G401 (cell line): ENCODE measurements at regions not wholly inside any gene's neighbourhood (a gene's known extent, or its start where the extent isn't known, plus 50 kb on each side); places are given as distances from the start of the nearest gene placed in this dataset.

Source experiments
- DNase-seq: peaks from one replicate; pipeline ENCODE4 v3.0.0-alpha.2; 2015; ENCODE audit warnings: low spot score
- in situ Hi-C: cut with HindIII; loops from 2 replicates; pipeline ENCODE4 v1.10.0; 2016; ENCODE audit warnings: low sequenced_read_pairs, mixed read lengths

GRCh38 chr1:114342376-114342775 is 168.6 kb downstream of the TRIM33 start:
- in situ Hi-C loops = no loop called here
- DNase-seq = no peak

- in situ Hi-C loops = no loop called here
- DNase-seq = no peak
Measured at GRCh38 chr1:114341856-114342255, 169.1 kb downstream of the TRIM33 start.

- in situ Hi-C loops = no loop called here
- DNase-seq = no peak
Measured at GRCh38 chr1:114341299-114341698, 169.7 kb downstream of the TRIM33 start.

- in situ Hi-C loops = no loop called here
- no peak for DNase-seq
Measured at GRCh38 chr1:114340892-114341291, 170.1 kb downstream of the TRIM33 start.

- no peak for DNase-seq
- in situ Hi-C loops = no loop called here
Measured at GRCh38 chr1:114339379-114339778, 171.6 kb downstream of the TRIM33 start.

- in situ Hi-C loops = no loop called here
- DNase-seq = no peak
Measured at GRCh38 chr1:114338191-114338890, 172.7 kb downstream of the TRIM33 start.

GRCh38 chr1:114337417-114337816 is 173.6 kb downstream of the TRIM33 start:
- in situ Hi-C loops = no loop called here
- no peak for DNase-seq

GRCh38 chr1:114336360-114336759 is 174.6 kb downstream of the TRIM33 start:
- in situ Hi-C loops = no loop called here
- no peak for DNase-seq

GRCh38 chr1:114335273-114335672 is 175.7 kb downstream of the TRIM33 start:
- in situ Hi-C loops = no loop called here
- DNase-seq = no peak

- in situ Hi-C loops = no loop called here
- DNase-seq = no peak
Measured at GRCh38 chr1:114334297-114334696, 176.7 kb downstream of the TRIM33 start.

- in situ Hi-C loops = no loop called here
- DNase-seq = no peak
Measured at GRCh38 chr1:114333690-114334089, 177.3 kb downstream of the TRIM33 start.

GRCh38 chr1:114331936-114332335 is 178.3 kb upstream of the SYT6 start:
- no peak for DNase-seq
- in situ Hi-C loops = no loop called here

GRCh38 chr1:114330451-114330983 is 176.8 kb upstream of the SYT6 start:
- no peak for DNase-seq
- in situ Hi-C loops = no loop called here

GRCh38 chr1:114328361-114328904 is 174.8 kb upstream of the SYT6 start:
- in situ Hi-C loops = no loop called here
- DNase-seq = no peak

- no peak for DNase-seq
- in situ Hi-C loops = no loop called here
Measured at GRCh38 chr1:114324662-114324965, 170.9 kb upstream of the SYT6 start.

GRCh38 chr1:114323959-114324661 is 170.4 kb upstream of the SYT6 start:
- no peak for DNase-seq
- in situ Hi-C loops = no loop called here

- in situ Hi-C loops = no loop called here
- DNase-seq = no peak
Measured at GRCh38 chr1:114322734-114323133, 169.1 kb upstream of the SYT6 start.

- no peak for DNase-seq
- in situ Hi-C loops = no loop called here
Measured at GRCh38 chr1:114322207-114322606, 168.5 kb upstream of the SYT6 start.

GRCh38 chr1:114320586-114320985 is 166.9 kb upstream of the SYT6 start:
- no peak for DNase-seq
- in situ Hi-C loops = no loop called here

GRCh38 chr1:114319418-114319817 is 165.7 kb upstream of the SYT6 start:
- in situ Hi-C loops = no loop called here
- DNase-seq = no peak

GRCh38 chr1:114318961-114319360 is 165.3 kb upstream of the SYT6 start:
- DNase-seq = no peak
- in situ Hi-C loops = no loop called here
